ENCODE measurements at regions not wholly inside any gene's neighbourhood (a gene's known extent, or its start where the extent isn't known, plus 50 kb on each side); places are given as distances from the start of the nearest gene placed in this dataset.

DNA sequence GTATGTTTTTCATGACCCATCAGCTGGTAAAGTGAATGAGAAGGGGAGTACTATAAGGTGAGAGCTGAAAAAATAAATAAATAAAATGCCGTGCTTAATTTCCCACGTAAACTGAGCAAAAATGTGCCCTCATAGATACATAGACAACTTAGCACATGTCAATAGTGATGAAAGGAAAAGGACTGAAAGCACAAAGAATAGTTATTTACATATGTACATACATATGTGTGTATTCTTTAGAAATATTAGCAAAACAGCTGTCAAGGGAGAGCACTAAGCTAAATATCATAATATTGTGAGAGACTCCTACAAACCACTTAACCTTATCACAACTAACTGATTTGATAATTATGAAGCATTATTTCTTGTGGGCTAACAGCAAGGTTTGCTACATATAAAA is 213.6 kb upstream of the FTMT start:
- TF ChIP-seq POLR2B (IDR thresholded peaks at IDR 0.05; ENCODE audit: low read depth, partially characterized antibody) (no peak), KDM5B (IDR thresholded peaks at IDR 0.05; ENCODE audit: insufficient replicate concordance, low read depth, low read length) (no peak), NCOR1 (IDR thresholded peaks at IDR 0.05) (no peak), ELF4 (CRISPR knock-in tag; IDR thresholded peaks at IDR 0.05) (no peak), SMARCB1 (IDR thresholded peaks at IDR 0.05; ENCODE audit: insufficient read length, low read depth) (no peak), EZH2 (IDR thresholded peaks at IDR 0.05; ENCODE audit: borderline replicate concordance, low read depth, low read length) (no peak), ZC3H11A (IDR thresholded peaks at IDR 0.05; ENCODE audit: low read depth, low read length) (no peak), STAT5B (CRISPR knock-in tag; IDR thresholded peaks at IDR 0.05) (no peak)
- TF ChIP-seq, protein P1, sequence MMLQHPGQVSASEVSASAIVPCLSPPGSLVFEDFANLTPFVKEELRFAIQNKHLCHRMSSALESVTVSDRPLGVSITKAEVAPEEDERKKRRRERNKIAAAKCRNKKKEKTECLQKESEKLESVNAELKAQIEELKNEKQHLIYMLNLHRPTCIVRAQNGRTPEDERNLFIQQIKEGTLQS (IDR thresholded peaks at IDR 0.05): no peak
- TF ChIP-seq, protein P1 (CRISPR knock-in tag; conservative IDR thresholded peaks at IDR 0.05): no peak
- TF ChIP-seq, protein P2, sequence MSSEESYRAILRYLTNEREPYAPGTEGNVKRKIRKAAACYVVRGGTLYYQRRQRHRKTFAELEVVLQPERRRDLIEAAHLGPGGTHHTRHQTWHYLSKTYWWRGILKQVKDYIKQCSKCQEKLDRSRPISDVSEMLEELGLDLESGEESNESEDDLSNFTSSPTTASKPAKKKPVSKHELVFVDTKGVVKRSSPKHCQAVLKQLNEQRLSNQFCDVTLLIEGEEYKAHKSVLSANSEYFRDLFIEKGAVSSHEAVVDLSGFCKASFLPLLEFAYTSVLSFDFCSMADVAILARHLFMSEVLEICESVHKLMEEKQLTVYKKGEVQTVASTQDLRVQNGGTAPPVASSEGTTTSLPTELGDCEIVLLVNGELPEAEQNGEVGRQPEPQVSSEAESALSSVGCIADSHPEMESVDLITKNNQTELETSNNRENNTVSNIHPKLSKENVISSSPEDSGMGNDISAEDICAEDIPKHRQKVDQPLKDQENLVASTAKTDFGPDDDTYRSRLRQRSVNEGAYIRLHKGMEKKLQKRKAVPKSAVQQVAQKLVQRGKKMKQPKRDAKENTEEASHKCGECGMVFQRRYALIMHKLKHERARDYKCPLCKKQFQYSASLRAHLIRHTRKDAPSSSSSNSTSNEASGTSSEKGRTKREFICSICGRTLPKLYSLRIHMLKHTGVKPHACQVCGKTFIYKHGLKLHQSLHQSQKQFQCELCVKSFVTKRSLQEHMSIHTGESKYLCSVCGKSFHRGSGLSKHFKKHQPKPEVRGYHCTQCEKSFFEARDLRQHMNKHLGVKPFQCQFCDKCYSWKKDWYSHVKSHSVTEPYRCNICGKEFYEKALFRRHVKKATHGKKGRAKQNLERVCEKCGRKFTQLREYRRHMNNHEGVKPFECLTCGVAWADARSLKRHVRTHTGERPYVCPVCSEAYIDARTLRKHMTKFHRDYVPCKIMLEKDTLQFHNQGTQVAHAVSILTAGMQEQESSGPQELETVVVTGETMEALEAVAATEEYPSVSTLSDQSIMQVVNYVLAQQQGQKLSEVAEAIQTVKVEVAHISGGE (CRISPR knock-in tag; IDR thresholded peaks at IDR 0.05): no peak

Data from K562 (cell line).